ENCODE measurements at regions not wholly inside any gene's neighbourhood (a gene's known extent, or its start where the extent isn't known, plus 50 kb on each side); places are given as distances from the start of the nearest gene placed in this dataset.
"Not testable (repeated sequence)": the region's sequence is repeated elsewhere in the genome, so short reads cannot be mapped to it uniquely, and the experiment has no call there.

GRCh38 chr4:3612934-3613333 is 80.7 kb upstream of the LRPAP1 start:
- DNase-seq (ENCODE audit: low spot score) = no peak

GRCh38 chr4:3612281-3612680 is 80.1 kb upstream of the LRPAP1 start:
- no peak for DNase-seq (ENCODE audit: low spot score)

- no peak for DNase-seq (ENCODE audit: low spot score)
Observed at GRCh38 chr4:3611778-3612177, 79.6 kb upstream of the LRPAP1 start.

GRCh38 chr4:3610851-3611250 is 78.6 kb upstream of the LRPAP1 start:
- not testable (repeated sequence) for DNase-seq (ENCODE audit: low spot score)

GRCh38 chr4:3609905-3610304 is 77.7 kb upstream of the LRPAP1 start:
- DNase-seq (ENCODE audit: low spot score) = not testable (repeated sequence)

- no peak for DNase-seq (ENCODE audit: low spot score)
Observed at GRCh38 chr4:3607690-3608552, 75.7 kb upstream of the LRPAP1 start.

GRCh38 chr4:3606850-3607249 is 74.6 kb upstream of the LRPAP1 start:
- not testable (repeated sequence) for DNase-seq (ENCODE audit: low spot score)

- DNase-seq (ENCODE audit: low spot score) = not testable (repeated sequence)
Observed at GRCh38 chr4:3606271-3606670, 74.0 kb upstream of the LRPAP1 start.

- no peak for DNase-seq (ENCODE audit: low spot score)
Observed at GRCh38 chr4:3605491-3605890, 73.3 kb upstream of the LRPAP1 start.

- not testable (repeated sequence) for DNase-seq (ENCODE audit: low spot score)
Observed at GRCh38 chr4:3602886-3603645, 70.8 kb upstream of the LRPAP1 start.

GRCh38 chr4:3601992-3602391 is 69.8 kb upstream of the LRPAP1 start:
- DNase-seq (ENCODE audit: low spot score) = no peak

- not testable (repeated sequence) for DNase-seq (ENCODE audit: low spot score)
Observed at GRCh38 chr4:3601108-3601690, 69.0 kb upstream of the LRPAP1 start.

GRCh38 chr4:3599951-3600350 is 67.7 kb upstream of the LRPAP1 start:
- no peak for DNase-seq (ENCODE audit: low spot score)

- no peak for DNase-seq (ENCODE audit: low spot score)
Observed at GRCh38 chr4:3598695-3599227, 66.5 kb upstream of the LRPAP1 start.

- not testable (repeated sequence) for DNase-seq (ENCODE audit: low spot score)
Observed at GRCh38 chr4:3597896-3598505, 65.8 kb upstream of the LRPAP1 start.

GRCh38 chr4:3596957-3597733 is 64.9 kb upstream of the LRPAP1 start:
- DNase-seq (ENCODE audit: low spot score) = not testable (repeated sequence)

GRCh38 chr4:3595627-3596291 is 63.5 kb upstream of the LRPAP1 start:
- not testable (repeated sequence) for DNase-seq (ENCODE audit: low spot score)

- DNase-seq (ENCODE audit: low spot score) = not testable (repeated sequence)
Observed at GRCh38 chr4:3594751-3595150, 62.5 kb upstream of the LRPAP1 start.

- not testable (repeated sequence) for DNase-seq (ENCODE audit: low spot score)
Observed at GRCh38 chr4:3589946-3590924, 58.0 kb upstream of the LRPAP1 start.
